ENCODE measurements at regions not wholly inside any gene's neighbourhood (a gene's known extent, or its start where the extent isn't known, plus 50 kb on each side); places are given as distances from the start of the nearest gene placed in this dataset.

GRCh38 chr17:6366221-6366666, 68.7 kb downstream of the AIPL1 start (continued):
- no peak for TF ChIP-seq ZBED1 (IDR thresholded peaks at IDR 0.05; ENCODE audit: borderline replicate concordance)

GRCh38 chr17:6365200-6365943, 69.5 kb downstream of the AIPL1 start:
- ChIA-PET CTCF (no interaction called here), POLR2A (no interaction called here), SMC1A (ENCODE audit: uncharacterized antibody, unreplicated experiment) (no interaction called here), RAD21 (ENCODE audit: unreplicated experiment) (no interaction called here)
- BruUV-seq (replicated peaks) = no TSS peak
- 25% methylated on average over 13 of the region's 13 CpGs for WGBS (ENCODE audit: insufficient coverage, insufficient replicate concordance, low lambda C conversion rate, missing lambda C conversion rate)
- H3K9ac ChIP-seq (ENCODE audit: control insufficient read depth, insufficient read depth, low read length) = no peak overlapping the region
- no peak overlapping the region for H3K27ac ChIP-seq (ENCODE audit: control insufficient read depth, insufficient read depth)
- ATAC-seq = no peak
- no peak for TF ChIP-seq FOXK2 (IDR thresholded peaks at IDR 0.05)
- TF ChIP-seq SIX5 (IDR thresholded peaks at IDR 0.05; ENCODE audit: low read depth, low read length, severe bottlenecking) = no peak
- no peak for TF ChIP-seq ZNF207 (IDR thresholded peaks at IDR 0.05; ENCODE audit: borderline replicate concordance)
- no peak for TF ChIP-seq MYB (IDR thresholded peaks at IDR 0.05; ENCODE audit: borderline replicate concordance, low read depth, low read length)
- no peak for TF ChIP-seq YY1 (IDR thresholded peaks at IDR 0.05; ENCODE audit: low read depth, low read length)
- TF ChIP-seq YBX1 (IDR thresholded peaks at IDR 0.05) = no peak
- TF ChIP-seq ZZZ3 (IDR thresholded peaks at IDR 0.05; ENCODE audit: control insufficient read depth, insufficient read length, low read depth) = no peak
- H4K20me1 ChIP-seq (ENCODE audit: control insufficient read depth, insufficient read depth) = no peaks in the 10 kb centered on the region
- no peaks in the 10 kb centered on the region for H3K27me3 ChIP-seq (replicated peaks in 1 of 2; ENCODE audit: control insufficient read depth in 2 of 2, insufficient read depth in 2 of 2, low read length in 1 of 2)
- no peaks in the 10 kb centered on the region for H3K9me3 ChIP-seq (replicated peaks; ENCODE audit: control insufficient read depth, insufficient read depth, low read length)
- no peak overlapping the region for H2AFZ ChIP-seq (ENCODE audit: control insufficient read depth, low read depth, low read length)
- DNase-seq (ENCODE audit: low read depth, low spot score) = no peak
- no peak overlapping the region for H3K4me3 ChIP-seq
- intact Hi-C loops (cut with micrococcal nuclease; ENCODE audit: unreplicated experiment) (no loop called here), in situ Hi-C loops (cut with MboI) (loop anchor here (5.0 kb wide), 1 partner anchor 48 kb away; no protein-coding TSS in a partner anchor)
- H3K4me1 ChIP-seq (ENCODE audit: control insufficient read depth, insufficient read depth, low read length) = no peaks in the 10 kb centered on the region
- H3K4me2 ChIP-seq (ENCODE audit: control insufficient read depth, insufficient read depth) = no peak overlapping the region
- FAIRE-seq = no peak
- no peaks in the 10 kb centered on the region for H3K79me2 ChIP-seq (ENCODE audit: control insufficient read depth, insufficient read depth, low read length)
- H3K36me3 ChIP-seq (ENCODE audit: control insufficient read depth in 2 of 2, insufficient read depth in 2 of 2, low read length in 1 of 2) = no peaks in the 10 kb centered on the region
